H1 (cell line): ENCODE measurements at regions not wholly inside any gene's neighbourhood (a gene's known extent, or its start where the extent isn't known, plus 50 kb on each side); places are given as distances from the start of the nearest gene placed in this dataset.

Experiments used
- CTCF ChIA-PET: fragments of 300-600 bp; sonication (Branson Sonifier 250); formaldehyde crosslinking; loops from one replicate; lab custom pipeline; 2021; ENCODE audit not compliant: partially characterized antibody; lab: Charles Lee
- POLR2A ChIA-PET: fragments of 300-600 bp; sonication (Branson Sonifier 250); formaldehyde crosslinking; loops from one replicate; lab custom pipeline; 2021; ENCODE audit warnings: inconsistent platforms; ENCODE audit not compliant: partially characterized antibody; lab: Charles Lee
- DNase-seq, 2 experiments: peaks; one replicate each; pipeline versions ENCODE4 v3.0.0 to v3.0.0-alpha.2; 2010 to 2022; ENCODE audit warnings: low spot score in 2 of 2, low read depth in 1 of 2, mixed read lengths in 1 of 2
- FAIRE-seq: peaks from 2 replicates; lab custom pipeline; 2011; peaks lifted over from hg19 to GRCh38; lab: Jason Lieb, UNC
- H2AFZ ChIP-seq: 2 replicates; pipeline ENCODE4 v1.8.1; 2012; ENCODE audit warnings: low read length, inconsistent platforms
- H2AK5ac ChIP-seq: 2 replicates; pipeline ENCODE4 v1.6.1; 2013; ENCODE audit warnings: low read depth, low read length
- H2BK120ac ChIP-seq: replicated peaks from 2 replicates; pipeline ENCODE3; 2013; ENCODE audit warnings: low read depth, low read length, inconsistent platforms
- H2BK12ac ChIP-seq: 2 replicates; pipeline ENCODE4 v1.6.1; 2013; ENCODE audit warnings: low read depth, low read length
- H2BK15ac ChIP-seq: 2 replicates; pipeline ENCODE4 v1.6.1; 2013; ENCODE audit warnings: low read length
- H2BK20ac ChIP-seq: 2 replicates; pipeline ENCODE4 v1.6.1; 2013; ENCODE audit warnings: low read length
- H2BK5ac ChIP-seq: 2 replicates; pipeline ENCODE4 v1.6.1; 2013; ENCODE audit warnings: low read depth, low read length
- H3K14ac ChIP-seq: 2 replicates; pipeline ENCODE4 v1.6.1; 2013; ENCODE audit warnings: inconsistent platforms; ENCODE audit not compliant: insufficient read length
- H3K18ac ChIP-seq: 2 replicates; pipeline ENCODE4 v1.6.1; 2013; ENCODE audit warnings: low read length; ENCODE audit errors: extremely low read depth
- H3K23ac ChIP-seq: 2 replicates; pipeline ENCODE4 v1.6.1; 2013; ENCODE audit warnings: inconsistent platforms; ENCODE audit not compliant: insufficient read length
- H3K23me2 ChIP-seq: 2 replicates; pipeline ENCODE4 v1.6.1; 2013; ENCODE audit warnings: low read depth, low read length
- H3K27ac ChIP-seq: 2 replicates; pipeline ENCODE4 v1.6.1; 2011; ENCODE audit warnings: low read depth, low read length, inconsistent platforms
- H3K27me3 ChIP-seq, 4 experiments: replicated peaks in 1 of 4; 1 replicate in 1 of 4; 2 replicates in 3 of 4; pipeline versions ENCODE4 v1.6.1 to v1.8.1; 2011 to 2013; ENCODE audit warnings: low read length in 3 of 4, mild to moderate bottlenecking in 3 of 4, inconsistent platforms in 2 of 4, mixed read lengths in 2 of 4, moderate library complexity in 1 of 4; ENCODE audit not compliant: control insufficient read depth in 3 of 4, insufficient read depth in 3 of 4; ENCODE audit errors: extremely low read depth in 1 of 4
- H3K36me3 ChIP-seq, 4 experiments: 2 replicates each; pipeline versions ENCODE4 v1.6.1 to v1.8.1; 2011 to 2013; ENCODE audit warnings: mild to moderate bottlenecking in 4 of 4, low read length in 3 of 4, moderate library complexity in 2 of 4, control low read depth in 1 of 4, inconsistent platforms in 1 of 4; ENCODE audit not compliant: insufficient read depth in 4 of 4, control insufficient read depth in 2 of 4
- H3K4ac ChIP-seq: replicated peaks from 2 replicates; pipeline ENCODE3; 2013; ENCODE audit warnings: low read length, low read depth, mixed read lengths, inconsistent platforms; ENCODE audit not compliant: insufficient read length
- H3K4me1 ChIP-seq, 4 experiments: replicated peaks in 1 of 4; 1 replicate in 1 of 4; 2 replicates in 3 of 4; pipeline versions ENCODE4 v1.6.1 to v1.8.1; 2011 to 2013; ENCODE audit warnings: low read length in 3 of 4, inconsistent platforms in 2 of 4, mixed read lengths in 1 of 4; ENCODE audit not compliant: insufficient read depth in 4 of 4, control insufficient read depth in 3 of 4
- H3K4me2 ChIP-seq, 2 experiments: 2 replicates each; pipeline versions ENCODE4 v1.6.1 to v1.8.1; 2011 to 2013; ENCODE audit warnings: low read depth in 2 of 2, low read length in 2 of 2, control low read depth in 1 of 2, inconsistent platforms in 1 of 2, mild to moderate bottlenecking in 1 of 2; ENCODE audit not compliant: insufficient read depth in 1 of 2
- H3K4me3 ChIP-seq, 4 experiments: fragments of 200-600, 300-600 bp in 1 of 4; sonication (generic), shearing (Covaris generic), sonication (Bioruptor Twin) in 1 of 4; 2 replicates each; pipeline versions ENCODE4 v1.5.1 to v1.8.1; 2011 to 2016; ENCODE audit warnings: low read length in 4 of 4, low read depth in 3 of 4, control low read depth in 2 of 4, inconsistent platforms in 2 of 4, mild to moderate bottlenecking in 2 of 4, mixed read lengths in 1 of 4, moderate library complexity in 1 of 4; ENCODE audit not compliant: insufficient read depth in 2 of 4; ENCODE audit errors: extremely low read depth in 1 of 4
- H3K56ac ChIP-seq: replicated peaks from 2 replicates; pipeline ENCODE3; 2013; ENCODE audit warnings: low read depth, mild to moderate bottlenecking, mixed read lengths, low read length, inconsistent platforms; ENCODE audit not compliant: insufficient read length
- H3K79me1 ChIP-seq: 2 replicates; pipeline ENCODE4 v1.6.1; 2013; ENCODE audit warnings: low read depth, low read length, control low read depth
- H3K79me2 ChIP-seq, 2 experiments: 2 replicates each; pipeline versions ENCODE4 v1.6.1 to v1.8.1; 2012 to 2013; ENCODE audit warnings: low read length in 2 of 2, mild to moderate bottlenecking in 2 of 2, inconsistent platforms in 1 of 2; ENCODE audit not compliant: insufficient read depth in 2 of 2, control insufficient read depth in 1 of 2
- H3K9ac ChIP-seq, 4 experiments: replicated peaks in 1 of 4; 1 replicate in 1 of 4; 2 replicates in 3 of 4; pipeline versions ENCODE4 v1.6.1 to v1.8.1; 2011 to 2013; ENCODE audit warnings: low read depth in 3 of 4, low read length in 3 of 4, control low read depth in 2 of 4, mild to moderate bottlenecking in 2 of 4, moderate library complexity in 2 of 4, inconsistent platforms in 1 of 4; ENCODE audit errors: extremely low read depth in 1 of 4
- H3K9me3 ChIP-seq, 2 experiments: 2 replicates each; pipeline versions ENCODE4 v1.6.1 to v1.8.1; 2012 to 2013; ENCODE audit warnings: mild to moderate bottlenecking in 2 of 2, moderate library complexity in 2 of 2, control low read depth in 1 of 2, inconsistent platforms in 1 of 2, low read depth in 1 of 2, low read length in 1 of 2, mixed read lengths in 1 of 2; ENCODE audit not compliant: insufficient read depth in 2 of 2
- H4K20me1 ChIP-seq, 2 experiments: replicated peaks in 1 of 2; 2 replicates each; pipeline versions ENCODE3 to v1.8.1; 2011 to 2013; ENCODE audit warnings: inconsistent platforms in 2 of 2, low read length in 2 of 2, mild to moderate bottlenecking in 1 of 2; ENCODE audit not compliant: insufficient read depth in 2 of 2, control insufficient read depth in 1 of 2
- H4K5ac ChIP-seq: 2 replicates; pipeline ENCODE4 v1.6.1; 2013; ENCODE audit warnings: low read length, low read depth, mixed read lengths, inconsistent platforms; ENCODE audit not compliant: insufficient read length
- H4K8ac ChIP-seq: 2 replicates; pipeline ENCODE4 v1.8.0; 2013; ENCODE audit warnings: mild to moderate bottlenecking, moderate library complexity, low read length, inconsistent platforms; ENCODE audit not compliant: insufficient read depth; ENCODE audit errors: extremely low read depth
- H4K91ac ChIP-seq: replicated peaks from 2 replicates; pipeline ENCODE3; 2013; ENCODE audit warnings: low read length, mixed read lengths, inconsistent platforms; ENCODE audit not compliant: insufficient read length
- BACH1 ChIP-seq: IDR thresholded peaks from 2 replicates; pipeline ENCODE4 v1.6.1; 2012; ENCODE audit warnings: low read length, improper control_type of control experiment
- CBX5 ChIP-seq: fragments of 300-800, 300-1000 bp; sonication (generic); IDR thresholded peaks from 2 replicates; pipeline ENCODE4 v1.7.1; 2016; ENCODE audit warnings: antibody characterized with exemption, low read length, low read depth
- CBX8 ChIP-seq: fragments of 300-800, 300-1000 bp; sonication (generic); IDR thresholded peaks from 2 replicates; pipeline ENCODE4 v1.7.1; 2016; ENCODE audit warnings: low read depth, low read length, borderline replicate concordance
- JUN ChIP-seq: IDR thresholded peaks from 2 replicates; pipeline ENCODE4 v1.6.1; 2011; ENCODE audit warnings: low read depth, mild to moderate bottlenecking, improper control_type of control experiment, low read length
- KDM4A ChIP-seq: IDR thresholded peaks from one replicate; pipeline ENCODE4 v1.7.1; 2012; ENCODE audit warnings: low read depth, mild to moderate bottlenecking, moderate library complexity, low read length, inconsistent platforms; ENCODE audit not compliant: severe bottlenecking
- KDM5A ChIP-seq: fragments of 200-600 bp; IDR thresholded peaks from 2 replicates; pipeline ENCODE4 v1.7.1; 2012; ENCODE audit warnings: mild to moderate bottlenecking, low read length, inconsistent platforms, mixed read lengths
- NRF1 ChIP-seq: IDR thresholded peaks from 2 replicates; pipeline ENCODE4 v1.6.1; 2011; ENCODE audit warnings: mild to moderate bottlenecking, low read depth, low read length, improper control_type of control experiment
- PHF8 ChIP-seq: fragments of 200-600 bp; sonication (generic); conservative IDR thresholded peaks from 2 replicates; pipeline ENCODE4 v1.7.1; 2012; ENCODE audit warnings: low read depth, mild to moderate bottlenecking, inconsistent platforms, low read length, moderate library complexity
- POU5F1 ChIP-seq: IDR thresholded peaks from 2 replicates; pipeline ENCODE4 v1.6.1; 2011; ENCODE audit warnings: low read depth, mild to moderate bottlenecking, low read length, moderate library complexity
- RNF2 ChIP-seq: fragments of 200-900, 300-1000 bp; sonication (generic); IDR thresholded peaks from 2 replicates; pipeline ENCODE4 v1.7.1; 2016; ENCODE audit warnings: borderline replicate concordance, low read depth, mild to moderate bottlenecking, antibody characterized with exemption, low read length; ENCODE audit not compliant: poor library complexity, severe bottlenecking; ENCODE audit errors: missing control alignments
- SAP30 ChIP-seq: fragments of 300-600 bp; sonication (generic); IDR thresholded peaks from 2 replicates; pipeline ENCODE4 v1.7.1; 2012; ENCODE audit warnings: low read length, moderate library complexity, mild to moderate bottlenecking, inconsistent platforms; ENCODE audit not compliant: insufficient read depth, insufficient replicate concordance
- SP1 ChIP-seq: IDR thresholded peaks from 2 replicates; pipeline ENCODE4 v1.6.1; 2011; ENCODE audit warnings: low read depth, low read length
- SP2 ChIP-seq: IDR thresholded peaks from 2 replicates; pipeline ENCODE4 v1.6.1; 2012; ENCODE audit warnings: mild to moderate bottlenecking, low read length, inconsistent platforms
- TBP ChIP-seq: IDR thresholded peaks from 2 replicates; pipeline ENCODE4 v1.6.1; 2011; ENCODE audit warnings: low read depth, low read length, improper control_type of control experiment
- YY1 ChIP-seq: IDR thresholded peaks from 2 replicates; pipeline ENCODE4 v1.6.1; 2011; ENCODE audit warnings: low read depth, mild to moderate bottlenecking, low read length
- WGBS, 2 experiments: shearing (Covaris generic) in 1 of 2; methylation state at CpG; one replicate each; pipeline versions ENCODE4 v1.1.6 to v1.1.7; 2013 to 2015; ENCODE audit warnings: low lambda C conversion rate in 2 of 2, mixed read lengths in 2 of 2, inconsistent platforms in 1 of 2, low coverage in 1 of 2, missing lambda C conversion rate in 1 of 2; ENCODE audit not compliant: insufficient replicate concordance in 2 of 2, insufficient coverage in 1 of 2, insufficient read length in 1 of 2; ENCODE audit errors: extremely low coverage in 1 of 2, missing lambda C conversion rate in 1 of 2; 5-methylcytosine and 5-hydroxymethylcytosine counted together

- H2BK15ac ChIP-seq = no peak overlapping the region
- H3K4ac ChIP-seq = no peak overlapping the region
- peaks cover 0 to 11% (median 3%) of the 10 kb centered on the region in 4 experiments; a peak in 3 of 7 replicates for H3K4me1 ChIP-seq
- no peak overlapping the region for H4K91ac ChIP-seq
- no peak overlapping the region for H3K9ac ChIP-seq
- H3K23me2 ChIP-seq = no peaks in the 10 kb centered on the region
- H2BK12ac ChIP-seq = no peak overlapping the region
- H3K27ac ChIP-seq = no peak overlapping the region
- H2BK20ac ChIP-seq = no peak overlapping the region
- H3K4me2 ChIP-seq = no peak overlapping the region
- ChIA-PET POLR2A (no interaction called here), CTCF (interaction anchor here (1.6 kb wide), 1 partner anchor 10 kb away, joined by 3 read pairs; no protein-coding TSS in a partner anchor)
- H2BK5ac ChIP-seq = no peak overlapping the region
- H3K23ac ChIP-seq = no peak overlapping the region
- TF ChIP-seq KDM5A = no peak
- no peak for TF ChIP-seq SP1
- TF ChIP-seq RNF2 = no peak
- no peak for TF ChIP-seq JUN
- TF ChIP-seq SP2 = no peak
- TF ChIP-seq BACH1 = no peak
- TF ChIP-seq POU5F1 = no peak
- TF ChIP-seq TBP = no peak
- no peak for TF ChIP-seq SAP30
- TF ChIP-seq CBX8 = no peak
- TF ChIP-seq CBX5 = no peak
- TF ChIP-seq KDM4A = no peak
- TF ChIP-seq PHF8 = no peak
- no peak for TF ChIP-seq NRF1
- no peak for TF ChIP-seq YY1
- H3K4me3 ChIP-seq = no peak overlapping the region
- no peak overlapping the region for H2BK120ac ChIP-seq
- no peaks in the 10 kb centered on the region for H3K36me3 ChIP-seq
- H4K5ac ChIP-seq = no peak overlapping the region
- no peaks in the 10 kb centered on the region for H3K79me2 ChIP-seq
- 90% methylated on average over 4 of the region's 4 CpGs; no CpG with 5 or more reads in 1 of the 2 experiments for WGBS, 2 experiments
- H2AFZ ChIP-seq = no peak overlapping the region
- no peak overlapping the region for H3K18ac ChIP-seq
- H3K9me3 ChIP-seq = no peaks in the 10 kb centered on the region
- FAIRE-seq (no peak), DNase-seq (no peak)
- H3K27me3 ChIP-seq = no peaks in the 10 kb centered on the region
- no peaks in the 10 kb centered on the region for H4K20me1 ChIP-seq
- H4K8ac ChIP-seq = no peak overlapping the region
- no peak overlapping the region for H3K56ac ChIP-seq
- H3K79me1 ChIP-seq = no peaks in the 10 kb centered on the region
- H3K14ac ChIP-seq = no peak overlapping the region
- no peak overlapping the region for H2AK5ac ChIP-seq
Measured at GRCh38 chr1:98280049-98280448, 359.2 kb upstream of the DPYD start.
